HG03558 (cell line): ENCODE measurements at regions not wholly inside any gene's neighbourhood (a gene's known extent, or its start where the extent isn't known, plus 50 kb on each side); places are given as distances from the start of the nearest gene placed in this dataset.

Experiments
- ATAC-seq: cut with Tn5 transposase; IDR thresholded peaks from one replicate; pipeline ENCODE4 v1.9.1; 2021; ENCODE audit warnings: moderate number of reproducible peaks; ENCODE audit not compliant: unreplicated experiment; ENCODE audit errors: extremely low read depth

DNA sequence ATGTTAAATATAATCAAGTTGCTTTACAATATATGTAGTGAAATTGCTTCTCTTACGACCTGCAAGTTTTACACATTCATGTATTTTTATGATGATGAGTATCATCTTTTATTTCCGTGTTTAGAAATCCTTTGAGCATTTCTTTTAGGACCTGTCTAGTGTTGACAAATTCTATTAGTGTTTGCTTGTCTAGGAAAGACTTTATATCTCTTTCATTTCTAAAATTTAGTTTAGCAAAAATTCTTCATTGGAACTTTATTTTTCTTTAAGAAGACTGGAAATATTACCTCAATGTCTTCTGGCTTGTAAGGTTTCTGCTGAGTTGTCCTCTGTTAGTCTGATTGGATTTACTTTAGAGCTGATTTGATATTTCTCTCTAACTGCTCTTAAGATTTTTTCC lies 920.9 kb upstream of the CTNND2 start:
- no peak for ATAC-seq

DNA sequence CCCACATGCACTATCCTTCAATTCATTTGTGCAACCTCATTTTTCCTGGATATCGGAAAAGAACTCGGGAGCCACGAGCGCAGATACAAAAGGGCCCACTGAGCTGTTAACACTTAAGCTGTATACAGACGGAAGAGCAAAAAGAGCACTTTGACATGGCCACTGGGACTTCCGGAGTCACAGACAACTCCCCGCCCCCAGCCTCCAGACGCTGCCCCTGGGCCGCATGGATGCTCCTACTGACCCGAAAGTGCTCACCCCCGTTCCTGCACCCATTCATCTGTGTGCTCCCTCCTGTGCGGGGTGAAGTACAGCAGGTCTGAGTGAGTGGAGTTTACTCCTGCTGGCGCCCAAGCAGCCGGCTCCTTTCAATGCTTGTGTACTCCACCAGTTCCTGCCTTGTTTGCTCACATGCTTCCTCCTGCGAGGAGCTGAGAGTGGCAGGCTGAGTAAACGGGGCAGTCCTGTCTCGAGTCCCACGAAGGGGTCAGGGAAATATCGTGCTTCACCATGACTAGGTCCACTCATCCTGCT lies 901.0 kb upstream of the CTNND2 start:
- ATAC-seq = no peak

DNA sequence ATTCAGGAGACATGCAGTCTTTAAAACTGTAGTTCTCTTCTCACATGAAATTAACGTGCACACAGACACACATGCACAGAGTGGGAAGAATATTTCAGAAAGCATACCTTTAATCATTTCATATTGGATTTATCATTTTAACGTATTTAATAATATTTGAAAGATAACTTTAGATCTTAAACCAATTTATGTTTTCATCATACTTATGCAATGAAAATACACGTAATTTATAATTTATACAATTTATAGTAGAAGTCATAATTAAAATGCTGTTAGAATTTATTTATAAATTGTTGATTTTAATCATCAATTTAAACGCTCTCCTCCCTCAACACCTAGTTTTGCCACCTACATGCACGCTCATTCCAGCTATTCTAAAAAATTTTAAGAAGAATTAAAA lies 894.9 kb upstream of the CTNND2 start:
- ATAC-seq = no peak

DNA sequence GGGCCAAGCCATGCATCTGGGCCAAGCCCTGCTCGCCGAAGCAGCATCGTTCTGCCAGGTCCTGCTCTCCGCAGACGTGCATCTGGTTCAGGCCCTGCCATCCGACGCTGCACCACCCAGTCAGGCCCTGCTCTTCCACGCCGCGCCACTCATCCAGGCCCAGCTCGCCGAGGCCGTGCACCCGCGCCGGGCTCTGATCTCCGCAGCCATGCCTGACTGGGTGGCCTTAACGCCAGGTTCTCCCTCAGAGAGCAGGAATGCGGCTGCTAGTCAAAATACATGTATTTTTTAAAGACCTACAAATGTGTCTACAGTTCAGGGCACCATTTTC lies 891.1 kb upstream of the CTNND2 start:
- no peak for ATAC-seq

DNA sequence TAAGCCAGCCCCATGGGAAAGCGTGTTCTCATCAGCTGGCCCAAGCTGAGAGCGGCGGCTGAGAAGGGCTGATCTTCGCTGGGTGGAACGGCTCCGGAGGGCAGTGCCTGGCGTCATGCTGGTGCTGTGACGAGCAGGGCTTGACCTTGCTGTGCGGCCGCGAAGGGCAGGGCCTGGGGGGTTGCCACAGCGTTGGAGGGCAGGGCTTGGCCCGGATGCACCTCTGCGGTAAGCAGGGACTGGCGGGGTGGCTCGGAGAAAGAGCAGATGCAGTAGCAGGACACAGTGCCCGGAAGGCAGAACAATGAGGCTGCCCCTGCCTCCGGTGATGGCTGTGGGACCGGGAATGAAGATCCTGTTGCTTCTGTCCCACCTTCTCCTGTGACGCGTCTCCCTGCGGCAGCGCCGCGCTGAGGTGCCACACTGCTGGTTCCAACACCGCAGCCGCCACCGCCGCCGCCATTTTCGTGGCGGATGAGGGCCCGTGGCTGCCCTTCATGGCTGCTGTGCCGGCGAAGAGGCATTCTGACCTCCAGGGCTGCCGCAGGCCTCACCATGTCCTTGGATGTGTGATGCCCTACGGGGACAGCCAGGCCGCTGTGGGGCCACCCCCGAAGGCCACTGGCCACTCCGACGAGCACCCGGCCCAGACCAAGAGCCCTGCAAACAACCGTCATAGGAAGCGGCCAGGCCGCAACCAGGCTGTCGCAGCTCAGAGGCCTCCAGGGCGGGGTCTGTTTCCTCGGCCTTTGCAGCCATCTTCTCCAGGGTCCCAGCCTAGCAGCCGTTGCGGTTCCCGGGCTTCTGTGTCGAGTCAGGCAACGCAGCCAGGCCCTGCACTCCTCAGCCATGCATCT lies 890.5 kb upstream of the CTNND2 start:
- ATAC-seq = no peak

GRCh38 chr5:12793373-12793772 lies 889.1 kb upstream of the CTNND2 start:
- ATAC-seq = no peak

DNA sequence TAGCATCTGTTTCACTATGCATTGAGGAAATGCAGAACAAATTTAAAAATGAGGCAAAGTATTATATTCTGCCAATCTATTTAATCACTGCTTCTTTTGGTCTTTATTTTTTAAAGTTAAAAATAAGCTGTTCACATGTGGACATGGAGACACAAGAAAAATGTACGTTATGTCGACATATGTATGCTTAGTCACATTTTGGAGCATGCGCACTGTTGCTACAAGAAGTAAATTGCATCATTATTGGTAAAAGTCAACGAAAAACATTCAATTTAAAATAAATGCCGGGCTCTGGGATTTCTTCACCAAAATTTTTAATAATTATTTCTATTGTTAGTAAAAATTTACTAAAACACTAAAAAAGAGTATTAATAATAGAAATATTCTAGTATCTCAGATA lies 876.3 kb upstream of the CTNND2 start:
- ATAC-seq = no peak

- ATAC-seq = no peak
Measured at GRCh38 chr5:12777342-12777741, 873.1 kb upstream of the CTNND2 start.

DNA sequence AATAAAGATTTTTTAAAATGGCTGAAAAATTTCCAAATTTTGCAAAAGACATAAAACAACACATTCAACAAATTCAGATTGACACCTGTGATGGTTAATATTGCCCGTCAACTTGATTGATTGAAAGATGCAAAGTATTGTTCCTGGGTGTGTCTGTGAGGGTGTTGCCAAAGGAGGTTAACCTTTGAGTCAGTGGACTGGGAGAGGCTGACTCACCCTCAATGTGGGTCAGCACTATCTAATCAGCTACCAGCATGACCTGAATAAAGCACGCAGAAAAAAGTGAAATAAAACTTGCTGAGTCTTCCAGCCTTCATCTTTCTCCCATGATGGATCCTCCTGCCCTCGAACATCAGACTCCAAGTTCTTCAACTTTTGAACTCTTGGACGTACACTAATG lies 868.0 kb upstream of the CTNND2 start:
- no peak for ATAC-seq

- ATAC-seq = no peak
Measured at GRCh38 chr5:12759377-12759776, 855.1 kb upstream of the CTNND2 start.

DNA sequence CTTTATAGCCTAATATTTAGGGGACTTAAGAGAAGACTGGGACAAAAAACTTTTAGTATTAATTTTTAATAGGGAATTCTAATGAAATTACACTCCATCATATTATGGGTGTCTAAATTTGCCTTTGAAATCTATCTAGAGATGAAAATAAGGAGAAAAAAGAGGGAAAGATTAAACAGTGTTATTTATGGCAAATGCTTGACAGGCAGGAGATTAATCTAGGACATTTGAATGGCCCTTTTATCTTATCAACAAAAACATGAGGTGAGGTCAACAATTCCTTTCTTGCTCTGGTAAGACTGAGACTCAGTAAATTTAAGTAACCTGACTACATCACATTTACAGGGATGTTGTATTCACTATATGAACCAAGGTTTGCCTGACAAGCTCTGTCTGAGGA lies 852.8 kb upstream of the CTNND2 start:
- ATAC-seq = no peak

GRCh38 chr5:12745537-12745936 lies 841.3 kb upstream of the CTNND2 start:
- no peak for ATAC-seq

DNA sequence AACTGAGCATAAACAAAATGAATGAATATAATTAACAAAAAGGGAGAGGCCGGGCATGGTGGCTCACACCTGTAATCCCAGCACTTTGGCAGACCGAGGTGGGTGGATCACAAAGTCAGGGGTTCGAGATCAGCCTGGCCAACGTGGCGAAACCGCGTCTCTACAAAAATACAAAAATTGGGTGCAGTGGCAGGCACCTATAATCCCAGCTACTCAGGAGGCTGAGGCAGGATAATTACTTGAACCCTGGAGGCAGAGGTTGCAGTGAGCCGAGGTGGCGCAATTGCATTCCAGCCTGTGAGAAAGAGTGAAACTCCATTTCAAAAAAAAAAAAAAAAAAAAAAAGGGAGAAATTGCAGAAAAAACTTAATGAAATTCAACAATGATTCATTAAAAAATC lies 839.3 kb upstream of the CTNND2 start:
- ATAC-seq = no peak

DNA sequence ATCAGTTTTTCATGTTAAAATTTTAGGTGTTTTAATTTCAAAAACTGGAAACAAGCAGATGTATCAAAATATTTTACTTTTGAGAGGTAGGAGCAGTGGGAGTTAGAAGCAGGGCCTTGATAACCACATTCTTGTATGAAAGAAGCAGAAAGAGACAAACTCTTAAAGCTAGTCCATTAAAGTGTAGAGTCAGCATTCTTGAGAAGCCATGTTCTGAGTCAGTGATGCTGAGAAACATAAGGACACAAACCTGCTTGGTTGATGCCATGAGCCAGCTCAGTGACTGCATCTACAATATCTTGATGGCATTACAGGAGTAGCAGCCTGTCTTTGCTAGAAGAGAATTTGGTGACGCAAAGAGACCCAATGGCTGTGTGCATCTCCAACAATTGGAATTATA lies 826.1 kb upstream of the CTNND2 start:
- ATAC-seq = no peak

DNA sequence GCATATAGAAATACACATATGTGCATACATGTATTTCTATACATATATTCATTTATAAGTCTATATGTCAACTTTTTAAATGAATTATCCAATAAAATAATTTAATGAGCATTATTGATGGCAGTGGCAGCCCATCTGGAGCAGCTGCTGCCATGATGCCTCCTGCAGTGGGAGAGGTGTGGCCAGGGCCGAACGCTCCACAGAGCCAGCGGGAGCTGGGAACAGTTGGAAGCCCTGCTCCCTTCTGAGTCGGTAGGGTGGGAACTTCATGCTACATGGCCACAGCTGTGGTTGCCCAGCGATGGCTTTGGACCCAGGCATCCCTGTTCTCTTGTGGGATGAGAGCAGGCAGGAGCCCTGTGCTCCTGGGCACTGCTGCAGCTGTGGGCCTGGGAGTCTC lies 812.4 kb upstream of the CTNND2 start:
- ATAC-seq = no peak

DNA sequence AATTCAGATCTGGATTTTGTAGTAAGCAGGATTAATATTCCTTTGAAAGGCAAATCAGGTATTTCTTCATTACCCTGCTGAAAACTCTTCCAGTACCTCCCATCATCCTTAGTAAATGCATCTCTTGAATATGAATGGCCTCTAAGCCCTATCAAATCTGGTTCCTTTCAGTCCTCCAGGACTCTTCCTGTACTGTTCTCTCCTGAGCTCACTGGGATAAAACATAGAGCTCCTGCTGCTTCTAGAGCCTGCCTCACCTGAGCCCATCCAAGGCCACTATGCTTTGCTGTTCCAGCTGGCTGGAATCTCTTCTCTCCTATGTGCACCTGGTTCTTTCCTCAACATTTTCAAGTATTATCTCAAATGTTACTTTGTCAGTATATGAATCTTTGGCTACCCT lies 803.3 kb upstream of the CTNND2 start:
- ATAC-seq = no peak

DNA sequence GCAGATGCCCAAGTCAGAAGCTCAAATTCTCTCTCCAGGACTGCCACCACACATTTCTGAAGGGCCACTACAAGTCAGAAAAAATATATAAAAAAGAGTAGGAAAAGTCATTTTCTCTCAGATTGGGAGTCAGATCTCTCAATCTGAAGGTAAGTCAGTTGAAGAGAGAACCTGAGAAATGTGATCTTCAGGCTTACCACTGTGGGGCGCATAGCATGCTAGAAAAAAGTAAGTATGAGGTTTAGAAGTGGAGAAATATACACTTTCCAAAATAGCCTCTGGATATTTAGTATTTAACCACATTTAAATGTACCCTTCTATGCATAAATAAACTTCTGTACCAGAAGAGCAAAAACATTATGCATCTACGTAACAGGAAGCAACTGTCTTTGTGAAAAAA lies 800.7 kb upstream of the CTNND2 start:
- ATAC-seq = no peak

DNA sequence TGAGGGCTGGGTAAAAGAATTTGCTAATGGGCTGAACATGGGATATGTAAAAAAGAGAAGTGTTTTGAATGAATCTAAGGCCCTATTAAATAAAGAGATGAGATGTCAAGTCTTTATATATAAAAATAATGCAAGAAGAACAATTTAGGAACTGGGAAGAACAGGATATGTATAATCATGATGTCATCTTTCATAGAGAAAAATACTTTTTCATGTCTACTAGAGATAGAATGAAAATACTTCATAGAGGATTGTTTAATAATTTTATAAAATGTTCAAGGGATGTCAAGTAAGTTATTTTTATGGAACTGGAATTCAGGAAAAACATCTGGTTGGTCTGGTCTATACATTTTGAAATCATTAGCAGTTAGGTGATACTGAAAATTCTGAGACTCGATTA lies 799.0 kb upstream of the CTNND2 start:
- no peak for ATAC-seq

- ATAC-seq = no peak
Measured at GRCh38 chr5:12695651-12696050, 791.4 kb upstream of the CTNND2 start.

DNA sequence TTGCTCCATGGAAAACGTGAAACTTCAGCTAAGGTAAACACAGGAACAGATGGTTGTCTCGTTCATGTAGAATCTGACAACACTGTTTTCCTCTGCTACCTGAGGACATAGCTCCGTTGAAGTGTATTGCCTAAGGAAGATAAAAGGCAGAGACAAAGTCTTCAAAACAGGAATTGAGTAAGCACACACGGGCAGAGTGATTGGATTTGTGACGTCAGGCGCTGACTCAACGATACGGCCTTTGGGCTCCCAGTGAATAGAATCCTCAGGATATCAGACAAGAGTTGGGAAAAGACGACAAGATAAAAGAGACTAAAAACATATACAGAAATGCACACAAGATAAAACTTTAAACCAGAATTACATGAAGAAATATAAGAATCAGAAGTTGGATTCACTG lies 787.1 kb upstream of the CTNND2 start:
- ATAC-seq = no peak

DNA sequence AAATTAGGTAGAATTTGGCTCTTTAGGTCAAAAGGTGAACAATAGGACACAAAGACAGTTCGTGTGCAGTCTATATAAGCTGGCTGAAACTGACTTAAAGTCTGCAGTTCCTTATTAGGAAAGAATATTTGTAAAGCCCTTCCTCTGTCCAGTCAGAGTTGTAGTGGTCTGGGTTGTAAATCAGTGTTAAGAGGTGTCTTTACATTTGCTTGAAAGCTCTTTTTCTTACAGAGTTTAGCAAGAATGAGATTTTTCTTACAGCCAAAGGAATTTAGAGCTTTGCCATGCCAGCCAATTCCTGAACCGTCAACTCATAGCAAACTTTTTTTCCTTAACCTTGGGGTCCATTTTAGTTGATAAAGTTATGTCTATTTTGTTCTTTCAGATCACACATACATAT lies 786.1 kb upstream of the CTNND2 start:
- ATAC-seq = no peak

DNA sequence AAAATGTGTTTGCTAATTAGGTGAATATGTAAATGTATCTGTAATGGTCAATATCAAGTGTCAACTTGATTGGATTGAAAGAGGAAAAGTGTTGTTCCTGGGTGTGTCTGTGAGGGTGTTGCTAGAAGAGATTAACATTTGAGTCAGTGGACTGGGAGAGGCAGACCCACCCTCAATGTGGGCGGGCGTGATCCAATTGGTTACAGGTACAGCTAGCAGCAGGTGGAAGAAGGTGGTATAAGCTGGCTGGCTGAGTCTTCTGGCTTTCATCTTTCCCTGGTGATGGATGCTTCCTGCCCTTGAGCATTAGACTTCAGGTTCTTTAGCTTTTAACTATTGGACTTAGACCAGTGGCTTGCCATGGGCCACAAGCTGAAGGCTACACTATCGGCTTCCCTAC lies 779.0 kb upstream of the CTNND2 start:
- ATAC-seq = no peak
